GM23248 (cell line): ENCODE measurements at regions not wholly inside any gene's neighbourhood (a gene's known extent, or its start where the extent isn't known, plus 50 kb on each side); places are given as distances from the start of the nearest gene placed in this dataset.
"Not testable (repeated sequence)": the region's sequence is repeated elsewhere in the genome, so short reads cannot be mapped to it uniquely, and the experiment has no call there.

Experiments
- DNase-seq: peaks from one replicate; pipeline ENCODE4 v3.0.0-alpha.2; 2015
- H2AFZ ChIP-seq: fragments of 200-600 bp; sonication (generic); 2 replicates; pipeline ENCODE4 v1.6.1; 2016; ENCODE audit warnings: antibody characterized with exemption
- H3F3A ChIP-seq: fragments of 200-600 bp; sonication (generic); 2 replicates; pipeline ENCODE4 v1.6.1; 2016; ENCODE audit warnings: mild to moderate bottlenecking, antibody characterized with exemption, mixed run types; ENCODE audit not compliant: insufficient read depth
- H3K27ac ChIP-seq: fragments of 200-600 bp; sonication (generic); 2 replicates; pipeline ENCODE4 v1.5.1; 2016; ENCODE audit warnings: mild to moderate bottlenecking
- H3K27me3 ChIP-seq: fragments of 200-600 bp; sonication (generic); replicated peaks from 2 replicates; pipeline ENCODE4 v1.6.1; 2016; ENCODE audit warnings: mild to moderate bottlenecking; ENCODE audit not compliant: insufficient read depth
- H3K36me3 ChIP-seq: fragments of 200-600 bp; sonication (generic); 2 replicates; pipeline ENCODE4 v1.6.1; 2016; ENCODE audit warnings: low read depth, mild to moderate bottlenecking
- H3K4me1 ChIP-seq: fragments of 200-600 bp; sonication (generic); 2 replicates; pipeline ENCODE4 v1.6.1; 2016; ENCODE audit warnings: mild to moderate bottlenecking; ENCODE audit not compliant: insufficient read depth
- H3K4me2 ChIP-seq: fragments of 200-600 bp; sonication (generic); one replicate; pipeline ENCODE4 v1.6.1; 2016; ENCODE audit warnings: mild to moderate bottlenecking; ENCODE audit not compliant: unreplicated experiment
- H3K4me3 ChIP-seq: fragments of 200-600 bp; sonication (generic); 2 replicates; pipeline ENCODE4 v1.5.1; 2016; ENCODE audit warnings: mild to moderate bottlenecking
- H3K79me2 ChIP-seq: fragments of 200-600 bp; sonication (generic); 2 replicates; pipeline ENCODE4 v1.6.1; 2016; ENCODE audit warnings: mild to moderate bottlenecking; ENCODE audit not compliant: insufficient read depth
- H3K9ac ChIP-seq: fragments of 200-600 bp; sonication (generic); 2 replicates; pipeline ENCODE4 v1.6.1; 2016; ENCODE audit warnings: mild to moderate bottlenecking
- H3K9me2 ChIP-seq: fragments of 200-600 bp; sonication (generic); 2 replicates; pipeline ENCODE4 v1.6.1; 2016; ENCODE audit warnings: mixed run types, mild to moderate bottlenecking, moderate library complexity; ENCODE audit not compliant: insufficient read depth
- H3K9me3 ChIP-seq: fragments of 200-600 bp; sonication (generic); one replicate; pipeline ENCODE4 v1.6.1; 2017; ENCODE audit warnings: low read depth
- H4K20me1 ChIP-seq: fragments of 200-600 bp; sonication (generic); 2 replicates; pipeline ENCODE4 v1.6.0; 2016; ENCODE audit not compliant: insufficient read depth
- EZH2 ChIP-seq: fragments of 200-600 bp; sonication (generic); IDR thresholded peaks from 2 replicates; pipeline ENCODE4 v1.6.1; 2018; ENCODE audit warnings: antibody characterized with exemption, mild to moderate bottlenecking; ENCODE audit not compliant: insufficient read depth, poor library complexity, severe bottlenecking
- EZH2phosphoT487 ChIP-seq: fragments of 200-600 bp; sonication (generic); IDR thresholded peaks from 2 replicates; pipeline ENCODE4 v1.6.1; 2018; ENCODE audit warnings: antibody characterized with exemption, moderate library complexity, mild to moderate bottlenecking, low read depth; ENCODE audit not compliant: insufficient read depth
- WGBS, 2 experiments: methylation state at CpG; one replicate each; pipeline ENCODE4 v1.1.6; 2015 to 2017; ENCODE audit warnings: low lambda C conversion rate in 2 of 2, low coverage in 1 of 2; ENCODE audit errors: missing lambda C conversion rate in 2 of 2; 5-methylcytosine and 5-hydroxymethylcytosine counted together
- in situ Hi-C: fragments of 300-500 bp; cut with MboI; formaldehyde crosslinking; loops from 2 replicates; pipeline ENCODE4 v1.15.0; 2020

DNA sequence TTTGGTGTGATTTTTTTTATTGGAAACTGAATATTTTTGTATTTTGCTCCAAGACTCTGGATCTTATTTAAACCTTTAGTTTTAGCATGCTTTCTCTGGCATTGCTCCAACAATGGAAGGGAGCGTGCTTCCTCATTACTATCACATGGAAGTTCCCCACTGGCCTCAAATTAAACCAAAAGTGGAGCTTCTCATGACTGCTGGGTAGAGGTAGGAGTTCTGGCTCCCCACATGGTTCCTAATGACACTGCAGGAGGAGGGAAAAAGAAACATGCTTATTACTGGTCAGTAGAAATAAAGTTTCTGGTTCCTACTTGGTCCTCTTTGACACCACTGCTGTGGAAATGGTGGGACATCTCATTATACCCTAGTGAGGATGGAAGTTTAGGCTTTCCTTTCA is 310.5 kb downstream of the PTGER3 start:
- H3K27me3 ChIP-seq, result no peaks in the 10 kb centered on the region
- no peak for DNase-seq
- H3K27ac ChIP-seq, result no peak overlapping the region
- H3K9me3 ChIP-seq, result no peaks in the 10 kb centered on the region
- H3K4me2 ChIP-seq, result no peak overlapping the region
- H3K79me2 ChIP-seq, result no peaks in the 10 kb centered on the region
- no peaks in the 10 kb centered on the region for H3K4me1 ChIP-seq
- H2AFZ ChIP-seq, result no peak overlapping the region
- no peak overlapping the region for H3K4me3 ChIP-seq
- no peaks in the 10 kb centered on the region for H4K20me1 ChIP-seq
- no peak overlapping the region for H3K9ac ChIP-seq
- H3K36me3 ChIP-seq, result no peaks in the 10 kb centered on the region
- no peaks in the 10 kb centered on the region for H3K9me2 ChIP-seq
- no peak for TF ChIP-seq EZH2
- TF ChIP-seq EZH2phosphoT487, result no peak
- 4 to 9% methylated on average over 1 of the region's 1 CpG for WGBS, 2 experiments
- in situ Hi-C loops, result no loop called here
- H3F3A ChIP-seq, result no peaks in the 10 kb centered on the region

DNA sequence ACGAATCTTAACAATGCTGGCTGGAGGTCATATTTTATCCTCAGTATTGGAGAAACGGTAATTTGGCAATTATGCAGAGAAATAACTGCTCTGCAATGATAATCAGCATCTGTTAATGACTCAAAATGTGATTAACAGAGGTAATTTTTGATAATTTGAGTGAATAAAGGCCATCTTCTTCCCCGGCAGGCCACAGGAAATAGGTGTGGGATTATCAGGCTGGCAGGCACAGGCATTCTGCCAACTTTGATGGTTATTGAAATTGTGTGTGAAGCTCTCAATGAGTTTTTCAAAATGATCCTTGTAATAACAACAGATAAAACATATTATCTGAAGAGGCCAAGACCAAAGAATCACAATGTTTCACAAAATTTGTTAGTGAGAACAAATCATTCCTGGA is 309.0 kb downstream of the PTGER3 start:
- Histone ChIP-seq H3K4me2 (no peak overlapping the region), H3K9me3 (no peaks in the 10 kb centered on the region), H3K27ac (no peak overlapping the region), H3K9ac (no peak overlapping the region), H4K20me1 (no peaks in the 10 kb centered on the region), H3K36me3 (no peaks in the 10 kb centered on the region), H2AFZ (no peak overlapping the region), H3K9me2 (no peaks in the 10 kb centered on the region), H3K79me2 (no peaks in the 10 kb centered on the region), H3F3A (no peaks in the 10 kb centered on the region), H3K4me1 (no peaks in the 10 kb centered on the region), H3K4me3 (no peak overlapping the region), H3K27me3 (no peaks in the 10 kb centered on the region)
- WGBS, 2 experiments, result 51 to 52% methylated on average over 3 of the region's 3 CpGs
- DNase-seq, result no peak
- in situ Hi-C loops, result no loop called here
- TF ChIP-seq EZH2, result no peak
- no peak for TF ChIP-seq EZH2phosphoT487

DNA sequence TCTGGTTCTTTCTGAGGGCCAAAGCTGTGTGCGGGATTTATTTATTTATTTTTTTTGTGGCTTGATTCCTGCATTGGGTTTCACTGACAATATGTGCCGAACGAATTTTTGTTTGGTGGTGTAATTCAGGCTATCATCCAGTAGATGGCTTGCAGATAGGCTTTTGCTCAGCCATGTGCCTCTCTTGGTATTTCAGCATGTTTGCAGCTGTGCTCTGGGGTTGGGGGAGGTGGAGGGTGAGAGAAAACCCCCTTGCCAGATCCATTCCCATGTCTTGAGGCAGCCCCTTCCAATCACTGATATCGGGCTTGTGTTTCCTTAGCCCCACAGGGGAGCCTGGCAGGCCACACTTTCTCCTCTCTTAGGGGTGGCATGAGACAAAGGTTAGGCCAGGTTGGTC is 302.4 kb downstream of the PTGER3 start:
- Histone ChIP-seq H3K4me3 (no peak overlapping the region), H3K36me3 (no peaks in the 10 kb centered on the region), H3K79me2 (no peaks in the 10 kb centered on the region), H3K9ac (no peak overlapping the region), H3K27me3 (no peaks in the 10 kb centered on the region), H3K9me3 (no peaks in the 10 kb centered on the region), H3K4me1 (no peaks in the 10 kb centered on the region), H3K9me2 (no peaks in the 10 kb centered on the region), H2AFZ (0 out of 2 replicates have a peak overlapping the region, but pooled peaks have one; percentile 13), H4K20me1 (no peaks in the 10 kb centered on the region), H3K27ac (no peak overlapping the region), H3F3A (no peaks in the 10 kb centered on the region), H3K4me2 (no peak overlapping the region)
- DNase-seq, result peak; percentile 56
- in situ Hi-C loops, result no loop called here
- 7 to 12% methylated on average over 4 of the region's 4 CpGs for WGBS, 2 experiments
- TF ChIP-seq EZH2, result no peak
- TF ChIP-seq EZH2phosphoT487, result no peak

DNA sequence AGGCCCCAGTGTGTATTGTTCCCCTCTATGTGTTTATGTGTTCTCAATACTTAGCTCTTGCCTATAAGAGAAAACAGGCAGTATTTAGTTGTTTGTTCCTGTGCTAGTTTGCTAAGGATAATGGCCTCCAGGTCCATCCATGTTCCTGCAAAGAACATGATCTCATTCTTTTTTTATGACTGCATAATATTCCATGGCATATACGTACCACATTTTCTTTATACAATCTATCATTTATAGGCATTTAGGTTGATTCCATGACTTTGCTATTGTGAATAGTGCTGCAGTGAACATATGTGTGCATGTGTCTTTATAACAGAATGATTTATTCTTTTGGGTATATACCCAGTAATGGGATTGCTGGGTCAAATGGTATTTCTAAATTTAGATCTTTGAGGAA is 301.6 kb downstream of the PTGER3 start:
- H3K4me3 ChIP-seq, in situ Hi-C loops, H2AFZ ChIP-seq, H3K9ac ChIP-seq, H3K27me3 ChIP-seq, H3K4me1 ChIP-seq, H4K20me1 ChIP-seq, H3F3A ChIP-seq, H3K9me2 ChIP-seq, H3K79me2 ChIP-seq, H3K4me2 ChIP-seq, DNase-seq, H3K36me3 ChIP-seq, H3K9me3 ChIP-seq, H3K27ac ChIP-seq: not testable (repeated sequence)
- 86 to 89% methylated on average over 1 of the region's 1 CpG for WGBS, 2 experiments

DNA sequence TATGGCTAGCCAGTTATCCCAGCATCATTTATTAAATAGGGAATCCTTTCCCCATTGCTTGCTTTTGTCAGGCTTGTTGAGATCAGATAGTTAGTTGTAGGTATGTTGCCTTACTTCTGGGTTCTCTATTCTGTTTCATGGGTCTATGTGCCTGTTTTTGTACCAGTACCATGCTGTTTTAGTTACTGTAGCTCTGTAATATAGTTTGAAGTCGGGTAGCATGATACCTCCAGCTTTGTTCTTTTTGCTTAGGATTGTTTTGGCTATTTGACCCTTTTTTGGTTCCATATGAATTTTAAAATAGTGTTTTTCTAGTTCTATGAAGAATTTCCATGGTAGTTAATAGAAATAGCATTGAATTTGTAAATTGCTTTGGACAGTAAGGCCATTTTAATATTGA is 300.5 kb downstream of the PTGER3 start:
- H3K36me3 ChIP-seq, H3K4me2 ChIP-seq, in situ Hi-C loops, H2AFZ ChIP-seq, DNase-seq, H3K9ac ChIP-seq, H3K4me1 ChIP-seq, H4K20me1 ChIP-seq, H3K79me2 ChIP-seq, H3K27ac ChIP-seq, H3F3A ChIP-seq, H3K9me2 ChIP-seq, H3K9me3 ChIP-seq, H3K27me3 ChIP-seq, H3K4me3 ChIP-seq: not testable (repeated sequence)
- 0 to 3% methylated on average over 1 of the region's 1 CpG for WGBS, 2 experiments

DNA sequence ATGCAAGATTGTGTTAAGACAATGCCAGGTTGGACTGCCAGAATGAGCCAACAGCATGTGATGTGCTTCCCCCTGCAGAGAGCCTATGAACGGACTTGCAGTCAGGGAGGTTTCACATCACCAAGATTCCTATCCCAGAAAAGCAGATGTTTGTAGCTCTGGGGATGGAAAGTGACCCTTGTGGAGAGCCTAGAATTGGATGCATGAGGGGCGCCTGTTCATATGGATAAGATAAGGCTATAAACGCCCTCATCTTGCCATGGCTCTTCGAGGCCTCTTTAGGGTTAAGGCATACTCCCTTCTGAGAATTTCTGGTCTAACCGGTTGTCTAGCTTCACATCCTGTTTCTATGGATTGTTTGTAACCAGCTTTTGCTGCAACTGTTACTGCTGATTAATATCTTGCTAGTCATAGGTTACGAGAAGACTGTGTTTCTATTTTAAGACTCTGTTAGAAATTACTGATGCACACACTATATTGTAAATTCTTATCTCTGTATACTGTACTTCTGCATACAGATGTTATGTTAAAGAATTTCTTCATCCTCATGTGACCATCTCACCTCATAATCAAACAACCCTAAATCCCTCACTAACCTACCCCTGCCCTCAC is 295.8 kb downstream of the PTGER3 start:
- H3K27me3 ChIP-seq, H3K9ac ChIP-seq, H3K9me3 ChIP-seq, H3K27ac ChIP-seq, H3F3A ChIP-seq, H3K9me2 ChIP-seq, H2AFZ ChIP-seq, H3K79me2 ChIP-seq, H4K20me1 ChIP-seq, H3K36me3 ChIP-seq, in situ Hi-C loops, H3K4me2 ChIP-seq, H3K4me3 ChIP-seq, H3K4me1 ChIP-seq: not testable (repeated sequence)
- DNase-seq, result peak; percentile 8
- WGBS, 2 experiments, result 68 to 73% methylated on average over 6 of the region's 6 CpGs
